IMR-90 (cell line): ENCODE measurements at regions not wholly inside any gene's neighbourhood (a gene's known extent, or its start where the extent isn't known, plus 50 kb on each side); places are given as distances from the start of the nearest gene placed in this dataset.

ENCODE experiments used
- BHLHE40 ChIP-seq: fragments of 150-350 bp; IDR thresholded peaks from 2 replicates; pipeline ENCODE4 v1.6.1; 2016; ENCODE audit warnings: mild to moderate bottlenecking, low read depth, low read length
- CEBPB ChIP-seq: IDR thresholded peaks from 2 replicates; pipeline ENCODE4 v1.6.1; 2012; ENCODE audit warnings: low read depth, low read length, improper control_type of control experiment
- CHD1 ChIP-seq: IDR thresholded peaks from 2 replicates; pipeline ENCODE4 v1.6.1; 2012; ENCODE audit warnings: low read depth, low read length, improper control_type of control experiment
- CTCF ChIP-seq: conservative IDR thresholded peaks from 2 replicates; pipeline ENCODE4 v1.5.1; 2012; ENCODE audit warnings: mild to moderate bottlenecking, low read depth, low read length, improper control_type of control experiment
- FOS ChIP-seq: fragments of 150-350 bp; IDR thresholded peaks from 2 replicates; pipeline ENCODE4 v1.6.1; 2016; ENCODE audit warnings: low read depth, low read length
- MAZ ChIP-seq: IDR thresholded peaks from 2 replicates; pipeline ENCODE4 v1.6.1; 2012; ENCODE audit warnings: low read depth, mild to moderate bottlenecking, low read length, improper control_type of control experiment, moderate library complexity, borderline replicate concordance
- POLR2A ChIP-seq: IDR thresholded peaks from 2 replicates; pipeline ENCODE4 v1.6.1; 2012; ENCODE audit warnings: mild to moderate bottlenecking, low read depth, low read length
- RAD21 ChIP-seq: IDR thresholded peaks from 2 replicates; pipeline ENCODE4 v1.6.1; 2012; ENCODE audit warnings: low read length, improper control_type of control experiment
- RCOR1 ChIP-seq: IDR thresholded peaks from 2 replicates; pipeline ENCODE4 v1.6.1; 2012; ENCODE audit warnings: mild to moderate bottlenecking, low read length, improper control_type of control experiment; ENCODE audit not compliant: insufficient replicate concordance
- SMC3 ChIP-seq: fragments of 150-350 bp; IDR thresholded peaks from 2 replicates; pipeline ENCODE4 v1.6.1; 2016; ENCODE audit warnings: low read depth, mild to moderate bottlenecking, antibody characterized with exemption, low read length, moderate library complexity
- USF2 ChIP-seq: fragments of 150-350 bp; IDR thresholded peaks from 2 replicates; pipeline ENCODE4 v1.6.1; 2017; ENCODE audit warnings: mild to moderate bottlenecking, antibody characterized with exemption, low read length, low read depth

GRCh38 chr2:57209799-57210198 lies 836.8 kb upstream of the VRK2 start:
- TF ChIP-seq CTCF (no peak), BHLHE40 (no peak), RAD21 (no peak), FOS (no peak), POLR2A (no peak), MAZ (no peak), RCOR1 (no peak), SMC3 (no peak), CHD1 (no peak), CEBPB (no peak), USF2 (no peak)
